Mesenchymal stem cell (in vitro differentiated cells and primary cell): ENCODE measurements at regions not wholly inside any gene's neighbourhood (a gene's known extent, or its start where the extent isn't known, plus 50 kb on each side); places are given as distances from the start of the nearest gene placed in this dataset.
A peak's percentile ranks its signal among the peaks of the same experiment; 100 is the strongest.

ENCODE experiments used
- DNase-seq: peaks from one replicate; pipeline ENCODE4 v3.0.0-alpha.2; 2013
- H2AFZ ChIP-seq: one replicate; pipeline ENCODE4 v1.6.1; 2013; ENCODE audit warnings: low read depth, mild to moderate bottlenecking, control low read depth, inconsistent platforms, low read length, moderate library complexity
- H2AK5ac ChIP-seq: 2 replicates; pipeline ENCODE4 v1.6.1; 2013; ENCODE audit warnings: low read length, moderate library complexity, mild to moderate bottlenecking, inconsistent platforms; ENCODE audit not compliant: severe bottlenecking
- H2BK120ac ChIP-seq: one replicate; pipeline ENCODE4 v1.6.1; 2013; ENCODE audit warnings: low read depth, mild to moderate bottlenecking, inconsistent platforms, low read length, moderate library complexity
- H2BK12ac ChIP-seq, 2 experiments: one replicate each; pipeline ENCODE4 v1.6.1; 2013; ENCODE audit warnings: inconsistent platforms in 2 of 2, low read length in 2 of 2, mild to moderate bottlenecking in 2 of 2, moderate library complexity in 2 of 2, control low read depth in 1 of 2
- H2BK15ac ChIP-seq: one replicate; pipeline ENCODE4 v1.6.1; 2013; ENCODE audit warnings: mild to moderate bottlenecking, low read depth, inconsistent platforms; ENCODE audit not compliant: poor library complexity, severe bottlenecking
- H2BK5ac ChIP-seq: 2 replicates; pipeline ENCODE4 v1.6.1; 2013; ENCODE audit warnings: low read depth, mild to moderate bottlenecking, low read length, control low read depth, inconsistent platforms; ENCODE audit not compliant: poor library complexity, severe bottlenecking
- H3K14ac ChIP-seq, 2 experiments: one replicate each; pipeline ENCODE4 v1.6.1; 2013; ENCODE audit warnings: inconsistent platforms in 2 of 2, low read length in 2 of 2, control low read depth in 1 of 2, mild to moderate bottlenecking in 1 of 2, moderate library complexity in 1 of 2
- H3K18ac ChIP-seq, 2 experiments: one replicate each; pipeline ENCODE4 v1.6.1; 2013; ENCODE audit warnings: inconsistent platforms in 2 of 2, low read length in 2 of 2, control low read depth in 1 of 2, low read depth in 1 of 2, mild to moderate bottlenecking in 1 of 2
- H3K23ac ChIP-seq, 2 experiments: one replicate each; pipeline ENCODE4 v1.6.1; 2013; ENCODE audit warnings: inconsistent platforms in 2 of 2, low read length in 2 of 2, mild to moderate bottlenecking in 2 of 2, moderate library complexity in 2 of 2, control low read depth in 1 of 2
- H3K27ac ChIP-seq: 2 replicates; pipeline ENCODE4 v1.5.1; 2013; ENCODE audit warnings: mild to moderate bottlenecking, moderate library complexity, low read length, control low read depth, inconsistent platforms; ENCODE audit not compliant: poor library complexity, severe bottlenecking
- H3K27me3 ChIP-seq, 2 experiments: 2 replicates each; pipeline versions ENCODE4 v1.6.1 to v1.7.0; 2013; ENCODE audit warnings: low read length in 2 of 2, mild to moderate bottlenecking in 2 of 2, moderate library complexity in 2 of 2, control low read depth in 1 of 2, inconsistent platforms in 1 of 2; ENCODE audit not compliant: control insufficient read depth in 1 of 2, insufficient read depth in 1 of 2
- H3K36me3 ChIP-seq, 2 experiments: 2 replicates each; pipeline versions ENCODE4 v1.6.1 to v1.7.0; 2013; ENCODE audit warnings: low read length in 2 of 2, control low read depth in 1 of 2, inconsistent platforms in 1 of 2, low read depth in 1 of 2, mild to moderate bottlenecking in 1 of 2; ENCODE audit not compliant: insufficient read depth in 2 of 2, control insufficient read depth in 1 of 2
- H3K4ac ChIP-seq, 2 experiments: one replicate each; pipeline ENCODE4 v1.6.1; 2013; ENCODE audit warnings: inconsistent platforms in 2 of 2, low read length in 2 of 2, mild to moderate bottlenecking in 2 of 2, moderate library complexity in 2 of 2, control low read depth in 1 of 2, low read depth in 1 of 2
- H3K4me1 ChIP-seq: 2 replicates; pipeline ENCODE4 v1.6.1; 2013; ENCODE audit warnings: low read depth, low read length, control low read depth; ENCODE audit not compliant: control insufficient read depth, insufficient read depth
- H3K4me2 ChIP-seq: 2 replicates; pipeline ENCODE4 v1.6.1; 2013; ENCODE audit warnings: low read length, mild to moderate bottlenecking, inconsistent platforms; ENCODE audit not compliant: poor library complexity, severe bottlenecking
- H3K4me3 ChIP-seq, 2 experiments: 2 replicates each; pipeline versions ENCODE4 v1.5.1 to v1.7.0; 2013; ENCODE audit warnings: low read length in 2 of 2, mild to moderate bottlenecking in 2 of 2, control low read depth in 1 of 2, low read depth in 1 of 2; ENCODE audit not compliant: insufficient read depth in 1 of 2
- H3K79me1 ChIP-seq: replicated peaks from 2 replicates; pipeline ENCODE4 v1.6.1; 2013; ENCODE audit warnings: mild to moderate bottlenecking, control low read depth, low read length, inconsistent platforms; ENCODE audit not compliant: poor library complexity, severe bottlenecking
- H3K9ac ChIP-seq: 2 replicates; pipeline ENCODE4 v1.7.0; 2013; ENCODE audit warnings: mild to moderate bottlenecking, low read length, moderate library complexity
- H3K9me3 ChIP-seq: 2 replicates; pipeline ENCODE4 v1.7.0; 2013; ENCODE audit warnings: mild to moderate bottlenecking, low read length; ENCODE audit not compliant: control insufficient read depth
- H4K8ac ChIP-seq: one replicate; pipeline ENCODE4 v1.6.1; 2013; ENCODE audit warnings: inconsistent platforms, mild to moderate bottlenecking, low read length, moderate library complexity
- H4K91ac ChIP-seq: one replicate; pipeline ENCODE4 v1.6.1; 2013; ENCODE audit warnings: mild to moderate bottlenecking, low read length, inconsistent platforms
- WGBS: methylation state at CpG from one replicate; pipeline ENCODE4 v1.1.7; 2013; ENCODE audit warnings: mixed read lengths; 5-methylcytosine and 5-hydroxymethylcytosine counted together

DNA sequence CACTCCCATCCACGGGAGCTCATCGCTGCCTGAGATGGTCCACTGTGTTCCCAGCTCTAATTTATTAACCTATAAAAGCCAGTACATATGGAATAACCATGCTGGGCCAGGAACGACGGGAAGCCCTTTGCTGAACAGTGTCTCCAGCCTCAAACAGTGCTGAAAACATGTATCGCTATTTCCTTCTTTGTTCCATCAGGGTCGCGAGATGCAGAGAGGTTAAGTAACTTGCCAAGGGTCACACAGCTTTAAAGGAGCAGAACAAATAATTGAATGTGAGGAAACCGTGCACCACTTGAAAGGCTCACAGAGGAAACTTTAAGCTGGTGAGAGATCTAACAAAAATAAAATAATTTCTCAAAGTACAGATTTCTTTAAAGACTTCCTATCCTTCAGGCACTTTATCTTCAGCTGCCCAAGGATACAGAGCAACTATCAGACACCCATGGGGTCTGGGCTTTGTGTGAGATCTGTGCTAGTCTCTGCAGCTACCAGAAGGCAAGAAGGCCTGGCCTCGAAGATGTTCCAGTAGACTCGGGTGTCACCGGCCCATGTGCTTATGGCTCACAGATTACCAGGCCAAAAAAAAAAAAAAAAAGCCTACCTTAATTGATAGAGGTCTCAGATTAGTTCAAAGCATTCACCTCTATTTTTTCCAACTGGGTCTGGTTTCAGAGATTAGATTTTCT lies 207.8 kb upstream of the FOXF1 start:
- Histone ChIP-seq H3K4ac (peak overlapping the region; percentile 75 to 89), H3K36me3 (no peaks in the 10 kb centered on the region), H3K4me3 (no peak overlapping the region), H3K27me3 (peaks cover 48 to 79% of the 10 kb centered on the region in 2 experiments), H3K4me1 (peaks cover 3% of the 10 kb centered on the region), H3K18ac (peak overlapping the region; percentile 77 to 86), H3K79me1 (no peaks in the 10 kb centered on the region), H2AFZ (no peak overlapping the region), H2BK5ac (no peak overlapping the region), H4K91ac (peak overlapping the region; percentile 86), H3K27ac (no peak overlapping the region), H3K23ac (no peak overlapping the region), H2BK120ac (peak overlapping the region; percentile 93), H3K14ac (peak overlapping the region in 1 of 2 experiments; percentile 9), H4K8ac (peak overlapping the region; percentile 72), H3K9ac (no peak overlapping the region), H3K9me3 (no peaks in the 10 kb centered on the region), H2BK15ac (no peak overlapping the region), H2BK12ac (peak overlapping the region; percentile 96 to 97), H3K4me2 (no peak overlapping the region), H2AK5ac (no peak overlapping the region)
- DNase-seq, result no peak
- 71% methylated on average over 10 of the region's 11 CpGs for WGBS

- Histone ChIP-seq H3K79me1 (no peaks in the 10 kb centered on the region), H2BK120ac (peak overlapping the region; percentile 100), H3K27ac (no peak overlapping the region), H2BK15ac (peak overlapping the region; percentile 82), H4K8ac (peak overlapping the region; percentile 90), H3K4me3 (peak overlapping the region in 1 of 2 experiments; percentile 59), H2BK12ac (peak overlapping the region; percentile 82 to 98), H2AK5ac (no peak overlapping the region), H3K27me3 (peaks cover 33 to 64% of the 10 kb centered on the region in 2 experiments), H3K9me3 (no peaks in the 10 kb centered on the region), H3K4me1 (peaks cover 3% of the 10 kb centered on the region), H3K14ac (peak overlapping the region; percentile 0 to 37), H4K91ac (peak overlapping the region; percentile 99), H3K4me2 (no peak overlapping the region), H3K9ac (peak overlapping the region; percentile 51), H3K23ac (peak overlapping the region in 1 of 2 experiments; percentile 94), H2BK5ac (no peak overlapping the region), H2AFZ (peak overlapping the region; percentile 82), H3K36me3 (no peaks in the 10 kb centered on the region), H3K18ac (peak overlapping the region; percentile 97 to 99), H3K4ac (peak overlapping the region; percentile 98 to 100)
- peak; percentile 88 for DNase-seq
- 17% methylated on average over 37 of the region's 41 CpGs for WGBS
Measured at GRCh38 chr16:86303787-86304678, 206.3 kb upstream of the FOXF1 start.

GRCh38 chr16:86304868-86305267 lies 205.5 kb upstream of the FOXF1 start:
- Histone ChIP-seq H3K9ac (no peak overlapping the region), H3K36me3 (no peaks in the 10 kb centered on the region), H2BK5ac (no peak overlapping the region), H4K91ac (peak overlapping the region; percentile 62), H2AK5ac (no peak overlapping the region), H3K4me2 (no peak overlapping the region), H2AFZ (no peak overlapping the region), H3K23ac (no peak overlapping the region), H3K9me3 (no peaks in the 10 kb centered on the region), H3K79me1 (no peaks in the 10 kb centered on the region), H3K14ac (no peak overlapping the region), H2BK15ac (no peak overlapping the region), H2BK12ac (peak overlapping the region in 1 of 2 experiments; percentile 95), H3K27me3 (peaks cover 28 to 64% of the 10 kb centered on the region in 2 experiments), H3K27ac (no peak overlapping the region), H3K4me1 (peaks cover 3% of the 10 kb centered on the region), H4K8ac (no peak overlapping the region), H3K18ac (peak overlapping the region in 1 of 2 experiments; percentile 85), H2BK120ac (no peak overlapping the region), H3K4ac (no peak overlapping the region), H3K4me3 (no peak overlapping the region)
- DNase-seq, result no peak
- WGBS, result 90% methylated on average over 2 of the region's 2 CpGs

DNA sequence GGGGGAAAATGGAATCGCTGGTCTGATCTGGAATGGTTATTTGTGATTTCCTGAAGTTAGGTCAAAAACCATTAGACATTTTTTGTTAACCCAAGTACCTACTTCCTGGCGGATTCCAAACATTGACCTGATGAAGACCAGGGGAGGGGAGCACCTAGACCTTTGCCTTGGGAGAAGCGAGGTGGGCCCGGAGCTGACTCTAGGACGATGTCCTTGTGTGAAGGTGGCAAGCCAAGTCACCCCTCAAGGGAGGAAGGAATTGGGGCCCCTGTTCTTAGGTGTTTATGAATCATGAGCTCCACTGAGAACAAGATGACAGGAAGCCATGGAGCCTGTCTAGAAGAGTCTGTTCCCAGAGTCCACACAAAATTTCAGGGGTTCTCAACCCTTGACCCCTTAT lies 204.9 kb upstream of the FOXF1 start:
- DNase-seq, result peak; percentile 58
- H3K36me3 ChIP-seq, result no peaks in the 10 kb centered on the region
- peaks cover 3% of the 10 kb centered on the region for H3K4me1 ChIP-seq
- peak overlapping the region; percentile 95 for H2BK120ac ChIP-seq
- peaks cover 22 to 65% of the 10 kb centered on the region in 2 experiments for H3K27me3 ChIP-seq
- peak overlapping the region; percentile 92 for H4K91ac ChIP-seq
- H3K27ac ChIP-seq, result no peak overlapping the region
- H3K79me1 ChIP-seq, result no peaks in the 10 kb centered on the region
- H2BK15ac ChIP-seq, result peak overlapping the region; percentile 44
- H3K23ac ChIP-seq, result no peak overlapping the region
- H3K9me3 ChIP-seq, result no peaks in the 10 kb centered on the region
- peak overlapping the region; percentile 32 to 100 for H2BK12ac ChIP-seq
- no peak overlapping the region for H3K14ac ChIP-seq
- H3K4me3 ChIP-seq, result no peak overlapping the region
- WGBS, result 35% methylated on average over 5 of the region's 5 CpGs
- no peak overlapping the region for H3K9ac ChIP-seq
- H3K4ac ChIP-seq, result peak overlapping the region; percentile 42 to 88
- H2AFZ ChIP-seq, result no peak overlapping the region
- peak overlapping the region; percentile 93 for H4K8ac ChIP-seq
- H2AK5ac ChIP-seq, result no peak overlapping the region
- H3K18ac ChIP-seq, result peak overlapping the region; percentile 35 to 96
- H3K4me2 ChIP-seq, result no peak overlapping the region
- H2BK5ac ChIP-seq, result no peak overlapping the region
